ENCODE measurements at regions not wholly inside any gene's neighbourhood (a gene's known extent, or its start where the extent isn't known, plus 50 kb on each side); places are given as distances from the start of the nearest gene placed in this dataset.
A peak's percentile ranks its signal among the peaks of the same experiment; 100 is the strongest.
"Not testable (repeated sequence)": the region's sequence is repeated elsewhere in the genome, so short reads cannot be mapped to it uniquely, and the experiment has no call there.

GRCh38 chr3:35065891-35066290 lies 573.4 kb upstream of the ARPP21 start:
- no peak for DNase-seq (ENCODE audit: low read depth)
- H3K4me3 ChIP-seq (ENCODE audit: low read depth, low read length): no peak overlapping the region

- no peak overlapping the region for H3K4me3 ChIP-seq (ENCODE audit: low read depth, low read length)
- DNase-seq (ENCODE audit: low read depth): no peak
Observed at GRCh38 chr3:35067750-35068149, 571.6 kb upstream of the ARPP21 start.

- DNase-seq (ENCODE audit: low read depth): no peak
Observed at GRCh38 chr3:35070088-35070487, 569.2 kb upstream of the ARPP21 start.

GRCh38 chr3:35071772-35072171 lies 567.6 kb upstream of the ARPP21 start:
- no peak overlapping the region for H3K4me3 ChIP-seq (ENCODE audit: low read depth, low read length)
- no peak for DNase-seq (ENCODE audit: low read depth)

More at GRCh38 chr3:35070088-35070487, 569.2 kb upstream of the ARPP21 start:
- H3K4me3 ChIP-seq (ENCODE audit: low read depth, low read length): no peak overlapping the region

DNA sequence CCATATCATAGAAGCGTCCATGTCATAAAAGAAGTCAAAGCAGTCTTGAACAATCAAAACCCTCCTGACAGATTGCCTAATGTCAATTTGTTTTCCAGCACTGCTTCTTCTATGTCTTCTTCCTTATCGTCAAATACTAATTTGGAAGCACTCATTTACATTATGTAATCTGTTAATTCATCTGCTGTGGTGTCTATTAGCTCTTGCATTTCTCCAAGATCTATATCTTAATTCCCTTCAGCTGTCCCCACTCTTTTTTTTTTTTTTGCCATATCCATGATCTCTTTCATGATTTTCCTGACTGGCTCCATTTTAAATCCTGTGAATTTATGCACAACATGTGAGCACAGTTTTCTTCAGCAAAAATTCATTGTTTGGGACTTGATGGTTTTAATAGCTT lies 560.5 kb upstream of the ARPP21 start:
- DNase-seq (ENCODE audit: low read depth): no peak
- H3K4me3 ChIP-seq (ENCODE audit: low read depth, low read length): no peak overlapping the region

DNA sequence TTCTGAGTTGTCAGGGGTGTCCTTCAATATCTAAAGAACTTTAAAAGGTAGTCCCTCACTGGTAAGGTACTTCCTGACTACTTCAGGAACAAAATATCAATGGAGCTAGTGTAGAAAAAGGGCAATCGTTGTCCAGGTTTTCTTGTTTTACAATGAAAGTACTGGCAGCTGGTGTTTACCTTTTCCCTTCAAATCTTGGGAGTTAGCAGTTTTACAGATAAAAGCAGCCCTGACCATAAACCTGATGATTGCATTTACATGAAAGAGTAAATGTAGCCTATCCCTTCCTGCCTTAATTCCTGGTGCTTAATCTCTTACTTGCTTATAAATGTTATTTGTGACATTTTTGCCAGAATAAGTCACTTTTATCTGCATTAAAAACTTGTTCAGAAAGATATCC lies 559.9 kb upstream of the ARPP21 start:
- H3K4me3 ChIP-seq (ENCODE audit: low read depth, low read length): no peak overlapping the region
- DNase-seq (ENCODE audit: low read depth): no peak

- H3K4me3 ChIP-seq (ENCODE audit: low read depth, low read length): no peak overlapping the region
- DNase-seq (ENCODE audit: low read depth): no peak
Observed at GRCh38 chr3:35081899-35082298, 557.4 kb upstream of the ARPP21 start.

GRCh38 chr3:35088943-35089342 lies 550.4 kb upstream of the ARPP21 start:
- no peak for DNase-seq (ENCODE audit: low read depth)
- no peak overlapping the region for H3K4me3 ChIP-seq (ENCODE audit: low read depth, low read length)

GRCh38 chr3:35114686-35115085 lies 524.6 kb upstream of the ARPP21 start:
- no peak for DNase-seq (ENCODE audit: low read depth)
- no peak overlapping the region for H3K4me3 ChIP-seq (ENCODE audit: low read depth, low read length)

DNA sequence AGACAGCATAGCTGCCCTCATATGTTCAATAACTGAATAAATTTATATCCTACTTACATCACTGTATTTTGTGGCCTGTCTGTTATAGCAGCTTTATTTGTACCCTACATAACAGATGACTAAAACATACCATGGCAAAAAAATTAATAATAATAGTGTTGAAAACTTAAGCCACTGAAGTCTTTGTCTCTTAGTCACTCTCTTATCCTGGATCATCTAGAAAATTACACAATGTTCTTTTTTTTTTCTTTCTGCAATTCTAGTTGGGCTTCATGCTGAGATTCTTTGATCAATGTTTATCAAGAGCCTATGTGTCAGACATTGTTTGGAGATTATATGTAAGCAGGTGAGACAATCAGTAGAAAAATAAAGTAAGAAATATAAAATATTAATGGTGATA lies 519.3 kb upstream of the ARPP21 start:
- no peak for DNase-seq (ENCODE audit: low read depth)
- no peak overlapping the region for H3K4me3 ChIP-seq (ENCODE audit: low read depth, low read length)

- H3K4me3 ChIP-seq (ENCODE audit: low read depth, low read length): no peak overlapping the region
- peak; percentile 62 for DNase-seq (ENCODE audit: low read depth)
Observed at GRCh38 chr3:35137612-35138011, 501.7 kb upstream of the ARPP21 start.

DNA sequence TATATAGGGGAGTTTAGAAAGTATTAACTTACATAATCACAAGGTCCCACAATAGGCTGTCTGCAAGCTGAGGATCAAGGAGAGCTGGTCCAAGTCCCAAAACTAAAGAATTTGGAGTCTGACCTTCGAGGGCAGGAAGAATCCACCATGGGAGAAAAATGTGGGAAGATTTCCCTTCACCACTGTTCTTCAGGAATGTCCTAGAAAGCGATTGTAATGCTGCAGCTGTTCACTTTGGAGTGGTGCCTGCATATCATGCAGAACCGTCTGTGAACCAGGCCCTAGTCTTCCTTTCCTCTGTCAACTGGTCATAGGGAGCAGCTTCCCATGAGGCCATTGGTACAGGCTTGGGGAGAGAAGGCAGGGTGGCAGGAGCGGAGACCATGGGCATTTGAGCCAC lies 497.9 kb upstream of the ARPP21 start:
- peak; percentile 25 for DNase-seq (ENCODE audit: low read depth)
- H3K4me3 ChIP-seq (ENCODE audit: low read depth, low read length): no peak overlapping the region

GRCh38 chr3:35144011-35144410 lies 495.3 kb upstream of the ARPP21 start:
- DNase-seq (ENCODE audit: low read depth): no peak
- H3K4me3 ChIP-seq (ENCODE audit: low read depth, low read length): no peak overlapping the region

- not testable (repeated sequence) for DNase-seq (ENCODE audit: low read depth); H3K4me3 ChIP-seq (ENCODE audit: low read depth, low read length)
Observed at GRCh38 chr3:35146256-35147035, 492.9 kb upstream of the ARPP21 start.

DNA sequence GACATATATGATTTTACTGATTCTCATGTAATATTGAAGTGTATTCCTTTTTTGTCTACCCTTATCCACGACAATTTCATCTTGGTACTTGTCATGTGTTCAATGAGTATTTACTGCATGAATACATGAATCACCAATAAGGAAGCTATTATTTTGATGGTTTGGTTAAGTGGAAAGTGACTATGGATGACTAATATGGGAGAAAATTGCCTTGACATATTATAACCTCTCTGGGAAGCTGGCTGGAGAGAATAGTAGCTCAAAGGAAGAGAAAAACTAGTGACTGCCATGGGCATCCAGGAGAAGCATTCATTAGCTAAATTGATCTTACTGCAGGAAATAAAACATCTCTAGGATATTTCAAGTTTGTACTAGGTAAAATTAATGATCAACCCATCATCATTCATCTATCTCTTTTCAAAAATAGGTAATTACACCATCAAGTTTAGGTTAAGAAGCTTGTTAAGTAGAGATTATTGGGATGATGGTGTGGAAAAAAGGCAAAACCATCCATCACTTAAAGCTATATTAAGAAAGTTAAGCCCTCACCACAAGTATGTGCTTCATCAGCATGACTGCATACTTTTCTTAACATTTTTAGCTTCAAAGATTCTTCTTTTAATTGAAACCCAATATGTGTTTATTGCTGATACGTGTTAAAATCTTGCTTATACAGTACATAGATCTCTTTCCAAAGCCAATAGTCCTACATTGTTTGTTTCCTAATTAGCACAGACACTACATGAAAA lies 455.2 kb upstream of the ARPP21 start:
- no peak for DNase-seq (ENCODE audit: low read depth)
- no peak overlapping the region for H3K4me3 ChIP-seq (ENCODE audit: low read depth, low read length)

GRCh38 chr3:35184775-35185174 lies 454.6 kb upstream of the ARPP21 start:
- peak; percentile 35 for DNase-seq (ENCODE audit: low read depth)
- no peak overlapping the region for H3K4me3 ChIP-seq (ENCODE audit: low read depth, low read length)

DNA sequence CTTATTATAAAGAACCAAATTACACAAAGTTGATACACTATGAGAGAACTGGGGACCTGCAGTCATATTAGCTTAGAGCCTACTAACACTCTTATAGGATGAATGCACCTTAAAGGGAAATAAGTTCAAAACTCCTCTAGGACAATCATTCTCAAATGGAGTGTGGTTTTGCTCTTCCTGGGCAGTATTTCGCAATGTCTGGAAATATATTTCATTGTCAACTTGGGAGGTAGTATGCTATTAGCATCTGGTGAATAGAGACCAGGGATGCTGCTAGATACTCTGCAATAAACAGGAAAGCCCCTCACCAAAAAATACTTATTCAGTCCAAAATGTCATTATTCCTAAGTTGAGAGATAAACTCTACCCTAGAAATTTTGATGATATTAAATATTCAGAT lies 451.4 kb upstream of the ARPP21 start:
- no peak for DNase-seq (ENCODE audit: low read depth)
- H3K4me3 ChIP-seq (ENCODE audit: low read depth, low read length): no peak overlapping the region

DNA sequence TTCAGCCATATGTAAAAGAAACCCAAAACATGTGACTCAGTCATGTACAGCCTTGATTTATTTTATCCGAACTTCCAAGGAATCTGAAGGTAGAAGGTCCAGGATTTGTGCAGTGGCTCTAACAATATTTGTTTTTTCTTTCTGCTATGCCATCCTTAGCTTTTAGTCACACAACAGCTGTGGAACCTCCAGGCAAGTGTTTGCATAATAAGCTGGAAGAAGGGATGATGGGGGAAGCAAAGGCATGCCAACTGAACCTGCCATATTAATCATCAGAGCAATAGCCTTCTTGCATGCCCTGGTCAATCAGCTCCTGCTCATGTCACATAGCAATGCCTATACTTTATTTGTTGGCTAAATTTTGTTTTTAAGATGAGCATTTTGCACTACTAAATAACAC lies 444.7 kb upstream of the ARPP21 start:
- no peak overlapping the region for H3K4me3 ChIP-seq (ENCODE audit: low read depth, low read length)
- no peak for DNase-seq (ENCODE audit: low read depth)

DNA sequence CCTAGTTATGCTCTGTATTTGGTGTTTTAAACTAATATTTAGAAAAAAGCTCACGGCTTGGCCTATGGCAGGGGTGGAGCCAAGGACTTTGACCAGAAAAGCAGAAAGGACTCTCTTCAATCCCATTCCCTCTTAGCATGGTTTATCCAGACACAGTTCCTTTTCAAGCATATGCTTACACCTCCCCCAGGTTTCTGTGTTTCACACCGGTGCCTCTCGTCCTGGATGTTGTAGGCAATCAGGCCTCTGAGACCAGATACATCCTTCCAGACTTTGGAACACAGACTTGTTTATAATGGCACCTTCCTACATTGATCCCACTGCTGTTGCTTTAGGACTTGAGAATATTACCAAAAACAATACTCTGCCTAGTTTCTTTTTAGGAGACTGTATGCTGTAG lies 440.5 kb upstream of the ARPP21 start:
- no peak overlapping the region for H3K4me3 ChIP-seq (ENCODE audit: low read depth, low read length)
- no peak for DNase-seq (ENCODE audit: low read depth)

DNA sequence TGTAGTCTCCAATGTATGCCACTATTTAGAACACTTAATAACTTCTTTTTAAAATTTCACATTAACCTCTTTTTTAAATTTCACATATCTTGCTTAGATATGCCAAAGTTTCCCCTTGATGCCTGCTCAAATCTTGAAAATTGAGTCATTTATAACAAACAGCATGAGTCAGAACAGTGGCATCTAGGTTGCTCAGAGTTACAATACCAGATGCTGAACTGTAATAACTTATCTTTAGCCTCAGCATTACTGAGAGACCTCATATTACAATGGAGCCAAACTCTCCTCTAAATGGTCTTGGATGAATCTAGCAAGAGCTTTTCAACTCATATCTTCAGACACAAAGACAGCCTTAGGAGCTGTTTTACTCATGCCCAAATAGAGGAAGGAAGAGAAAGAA lies 439.3 kb upstream of the ARPP21 start:
- no peak for DNase-seq (ENCODE audit: low read depth)
- H3K4me3 ChIP-seq (ENCODE audit: low read depth, low read length): no peak overlapping the region

DNA sequence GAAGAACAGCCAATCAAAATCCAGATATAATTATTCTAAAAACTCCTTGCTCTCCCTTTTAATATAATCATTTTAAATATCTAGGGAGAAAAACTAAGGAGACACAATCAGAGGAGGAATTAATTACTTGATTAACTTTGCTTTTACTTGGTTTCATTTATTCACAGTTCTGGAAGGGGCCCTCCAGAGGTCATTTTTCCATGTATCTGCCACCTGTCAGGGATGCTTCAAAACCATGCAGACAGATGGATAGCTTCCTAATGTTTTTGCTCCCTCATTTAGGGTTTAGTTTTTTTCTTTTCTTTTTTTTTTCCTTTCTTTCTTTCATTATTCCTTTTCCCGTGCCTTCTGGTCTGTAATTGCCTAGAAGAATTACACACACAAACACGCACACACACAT lies 438.1 kb upstream of the ARPP21 start:
- DNase-seq (ENCODE audit: low read depth): no peak
- H3K4me3 ChIP-seq (ENCODE audit: low read depth, low read length): no peak overlapping the region

All from skeletal muscle cell (primary cell).